Activated CD8-positive, alpha-beta T cell treated with anti-CD3 and anti-CD28 coated beads for 36 hours (primary cell): ENCODE measurements at regions not wholly inside any gene's neighbourhood (a gene's known extent, or its start where the extent isn't known, plus 50 kb on each side); places are given as distances from the start of the nearest gene placed in this dataset.

Experiments
- ATAC-seq: fragments of 200-7000 bp; cut with Tn5 transposase; one replicate; pipeline ENCODE4 v1.10.0; 2021; ENCODE audit warnings: mild to moderate bottlenecking, moderate library complexity
- CTCF ChIA-PET: fragments of 350-600 bp; sonication (Branson Sonifier 250); formaldehyde crosslinking; loops from one replicate; lab custom pipeline; 2021; ENCODE audit warnings: antibody characterized with exemption; lab: Charles Lee
- POLR2A ChIA-PET: fragments of 350-600 bp; sonication (Branson Sonifier 250); formaldehyde crosslinking; loops from one replicate; lab custom pipeline; 2021; ENCODE audit warnings: antibody characterized with exemption; lab: Charles Lee
- DNase-seq: peaks from one replicate; pipeline ENCODE4 v3.0.0-alpha.2; 2020
- H3K27ac Mint-ChIP-seq: one replicate; pipeline ENCODE4 v1.8.0; 2021; ENCODE audit warnings: mild to moderate bottlenecking, mixed read lengths
- H3K27me3 Mint-ChIP-seq: one replicate; pipeline ENCODE4 v1.8.0; 2021; ENCODE audit warnings: mixed read lengths
- H3K36me3 Mint-ChIP-seq: one replicate; pipeline ENCODE4 v1.8.0; 2021; ENCODE audit warnings: low read depth, mixed read lengths
- H3K4me1 Mint-ChIP-seq: one replicate; pipeline ENCODE4 v1.8.0; 2021; ENCODE audit warnings: low read depth, mixed read lengths
- H3K4me3 Mint-ChIP-seq: one replicate; pipeline ENCODE4 v1.8.0; 2021; ENCODE audit warnings: mild to moderate bottlenecking, moderate library complexity, mixed read lengths
- H3K9me3 Mint-ChIP-seq: one replicate; pipeline ENCODE4 v1.8.0; 2021; ENCODE audit warnings: mixed read lengths
- CTCF ChIP-seq: fragments of 200-600 bp; IDR thresholded peaks from one replicate; pipeline ENCODE4 v1.8.0; 2022; ENCODE audit warnings: antibody characterized with exemption, mild to moderate bottlenecking
- intact Hi-C: fragments of 100-400 bp; cut with micrococcal nuclease; formaldehyde crosslinking; loops from one replicate; pipeline ENCODE4 v1.10.0; 2022

DNA sequence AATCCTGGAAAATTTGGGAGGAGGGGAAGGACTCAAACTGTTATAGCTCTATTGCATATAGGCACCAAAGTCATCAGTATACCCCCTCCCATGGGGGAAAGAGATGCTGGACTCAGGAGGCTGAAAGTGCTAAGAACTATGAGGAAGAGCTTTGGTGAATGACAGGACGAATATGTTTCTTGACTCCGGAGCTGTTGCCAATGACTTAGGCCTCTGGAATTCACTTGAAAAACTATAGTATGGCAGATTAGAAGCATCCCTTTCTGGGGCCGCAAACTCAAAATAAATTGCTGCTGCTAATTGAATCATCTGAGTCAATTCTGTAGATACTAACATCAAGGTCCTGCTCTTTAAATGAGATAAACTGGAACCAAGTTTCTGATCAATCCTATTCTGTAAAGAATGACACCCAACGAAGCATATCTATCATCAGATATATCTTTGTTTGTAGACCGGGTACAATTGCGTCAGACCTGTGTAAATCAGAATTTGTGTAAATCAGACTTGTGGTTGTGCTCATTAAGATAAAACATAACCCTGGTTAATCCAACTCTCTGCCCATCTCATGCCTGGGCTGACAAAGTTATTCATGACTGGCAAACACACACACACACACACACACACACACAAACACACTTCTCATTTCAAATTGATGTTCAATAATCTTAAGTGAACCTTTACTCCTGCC lies 1793.8 kb upstream of the PCDH20 start:
- ATAC-seq (no peak), DNase-seq (no peak)
- H3K27ac Mint-ChIP-seq = no peak overlapping the region
- intact Hi-C loops = no loop called here
- H3K9me3 Mint-ChIP-seq = peaks cover 11% of the 10 kb centered on the region
- no peaks in the 10 kb centered on the region for H3K27me3 Mint-ChIP-seq
- no peak for TF ChIP-seq CTCF
- CTCF ChIA-PET = interaction anchor here (0.6 kb wide), 1 partner anchor 8 kb away, joined by 3 read pairs; no protein-coding TSS in a partner anchor
- POLR2A ChIA-PET = no interaction called here
- H3K4me1 Mint-ChIP-seq = no peaks in the 10 kb centered on the region
- H3K4me3 Mint-ChIP-seq = no peak overlapping the region
- H3K36me3 Mint-ChIP-seq = no peaks in the 10 kb centered on the region

DNA sequence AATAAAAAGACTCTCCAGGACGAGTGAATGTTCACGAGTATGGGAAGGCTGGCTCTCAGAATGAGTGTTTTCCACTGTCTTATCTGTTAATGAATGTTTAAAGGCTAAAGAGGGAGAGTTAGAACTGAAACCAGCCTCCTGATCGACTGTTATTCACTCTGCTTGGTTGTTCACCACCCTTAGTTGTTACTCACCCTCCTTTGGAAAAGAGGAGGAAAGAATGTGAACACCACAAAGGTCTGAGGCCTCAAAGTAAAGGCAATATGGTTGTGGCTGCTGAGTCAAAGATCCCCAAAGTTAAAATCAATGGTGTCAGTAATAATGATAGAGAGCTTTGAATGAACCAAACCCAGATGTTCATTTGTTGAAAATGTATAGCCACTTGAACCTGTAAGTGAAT lies 1793.2 kb upstream of the PCDH20 start:
- ATAC-seq (no peak), DNase-seq (no peak)
- ChIA-PET CTCF (no interaction called here), POLR2A (no interaction called here)
- intact Hi-C loops = no loop called here
- no peaks in the 10 kb centered on the region for H3K36me3 Mint-ChIP-seq
- no peaks in the 10 kb centered on the region for H3K4me1 Mint-ChIP-seq
- H3K27ac Mint-ChIP-seq = no peak overlapping the region
- H3K27me3 Mint-ChIP-seq = no peaks in the 10 kb centered on the region
- peaks cover 8% of the 10 kb centered on the region for H3K9me3 Mint-ChIP-seq
- TF ChIP-seq CTCF = no peak
- no peak overlapping the region for H3K4me3 Mint-ChIP-seq

GRCh38 chr13:63206461-63206860 lies 1790.8 kb upstream of the PCDH20 start:
- no peak overlapping the region for H3K4me3 Mint-ChIP-seq
- H3K27ac Mint-ChIP-seq = no peak overlapping the region
- peaks cover 3% of the 10 kb centered on the region for H3K9me3 Mint-ChIP-seq
- ATAC-seq (no peak), DNase-seq (no peak)
- CTCF ChIA-PET = no interaction called here
- intact Hi-C loops = no loop called here
- POLR2A ChIA-PET = no interaction called here
- H3K36me3 Mint-ChIP-seq = no peaks in the 10 kb centered on the region
- no peaks in the 10 kb centered on the region for H3K27me3 Mint-ChIP-seq
- H3K4me1 Mint-ChIP-seq = no peaks in the 10 kb centered on the region
- TF ChIP-seq CTCF = no peak

GRCh38 chr13:63201493-63201892 lies 1785.8 kb upstream of the PCDH20 start:
- intact Hi-C loops = no loop called here
- Mint-ChIP-seq H3K36me3 (no peaks in the 10 kb centered on the region), H3K27ac (no peak overlapping the region), H3K27me3 (no peaks in the 10 kb centered on the region), H3K9me3 (no peaks in the 10 kb centered on the region), H3K4me1 (no peaks in the 10 kb centered on the region), H3K4me3 (no peak overlapping the region)
- DNase-seq (no peak), ATAC-seq (no peak)
- no peak for TF ChIP-seq CTCF
- ChIA-PET POLR2A (no interaction called here), CTCF (interaction anchor here (0.5 kb wide), 1 partner anchor 9 kb away, joined by 3 read pairs; no protein-coding TSS in a partner anchor)

- DNase-seq (no peak), ATAC-seq (no peak)
- ChIA-PET POLR2A (no interaction called here), CTCF (no interaction called here)
- H3K4me1 Mint-ChIP-seq = no peaks in the 10 kb centered on the region
- H3K27me3 Mint-ChIP-seq = no peaks in the 10 kb centered on the region
- no peaks in the 10 kb centered on the region for H3K36me3 Mint-ChIP-seq
- intact Hi-C loops = no loop called here
- TF ChIP-seq CTCF = no peak
- H3K4me3 Mint-ChIP-seq = no peak overlapping the region
- no peak overlapping the region for H3K27ac Mint-ChIP-seq
- peaks cover 2% of the 10 kb centered on the region for H3K9me3 Mint-ChIP-seq
These were observed 1783.9 kb upstream of the PCDH20 start for GRCh38 chr13:63199508-63199907.
